ENCODE measurements at regions not wholly inside any gene's neighbourhood (a gene's known extent, or its start where the extent isn't known, plus 50 kb on each side); places are given as distances from the start of the nearest gene placed in this dataset.

- DNase-seq (ENCODE audit: low read depth in 1 of 2, low spot score in 2 of 2) (no peak), FAIRE-seq (no peak)
- Histone ChIP-seq H2BK20ac (ENCODE audit: low read length) (no peak overlapping the region), H3K23me2 (ENCODE audit: low read depth, low read length) (no peaks in the 10 kb centered on the region), H3K23ac (ENCODE audit: insufficient read length) (no peak overlapping the region), H3K36me3 (ENCODE audit: control insufficient read depth in 2 of 4, insufficient read depth in 4 of 4, low read length in 3 of 4) (no peaks in the 10 kb centered on the region), H3K4me2 (ENCODE audit: insufficient read depth in 1 of 2, low read depth in 2 of 2, low read length in 2 of 2) (no peak overlapping the region), H2BK120ac (replicated peaks; ENCODE audit: low read depth, low read length) (no peak overlapping the region), H2BK15ac (ENCODE audit: low read length) (no peak overlapping the region), H3K56ac (replicated peaks; ENCODE audit: insufficient read length, low read depth, low read length) (no peak overlapping the region), H3K9ac (replicated peaks in 1 of 4; ENCODE audit: extremely low read depth in 1 of 4, low read depth in 3 of 4, low read length in 3 of 4) (no peak overlapping the region), H4K8ac (ENCODE audit: extremely low read depth, insufficient read depth, low read length) (no peak overlapping the region), H3K4me3 (ENCODE audit: extremely low read depth in 1 of 4, insufficient read depth in 2 of 4, low read depth in 3 of 4, low read length in 4 of 4) (no peak overlapping the region), H3K4me1 (replicated peaks in 1 of 4; ENCODE audit: control insufficient read depth in 3 of 4, insufficient read depth in 4 of 4, low read length in 3 of 4) (no peaks in the 10 kb centered on the region), H4K5ac (ENCODE audit: insufficient read length, low read depth, low read length) (no peak overlapping the region), H3K4ac (replicated peaks; ENCODE audit: insufficient read length, low read depth, low read length) (no peak overlapping the region), H3K18ac (ENCODE audit: extremely low read depth, low read length) (no peak overlapping the region), H4K91ac (replicated peaks; ENCODE audit: insufficient read length, low read length) (no peak overlapping the region), H2BK12ac (ENCODE audit: low read depth, low read length) (no peak overlapping the region), H3K79me2 (ENCODE audit: control insufficient read depth in 1 of 2, insufficient read depth in 2 of 2, low read length in 2 of 2) (no peaks in the 10 kb centered on the region), H3K79me1 (ENCODE audit: low read depth, low read length) (no peaks in the 10 kb centered on the region), H2AK5ac (ENCODE audit: low read depth, low read length) (no peak overlapping the region), H3K27ac (ENCODE audit: low read depth, low read length) (no peak overlapping the region), H3K14ac (ENCODE audit: insufficient read length) (no peak overlapping the region), H3K27me3 (replicated peaks in 1 of 4; ENCODE audit: control insufficient read depth in 3 of 4, extremely low read depth in 1 of 4, insufficient read depth in 3 of 4, low read length in 3 of 4) (no peaks in the 10 kb centered on the region), H4K20me1 (replicated peaks in 1 of 2; ENCODE audit: control insufficient read depth in 1 of 2, insufficient read depth in 2 of 2, low read length in 2 of 2) (no peaks in the 10 kb centered on the region), H2AFZ (ENCODE audit: low read length) (no peak overlapping the region), H3K9me3 (ENCODE audit: insufficient read depth in 2 of 2, low read depth in 1 of 2, low read length in 1 of 2) (no peaks in the 10 kb centered on the region; a peak in 1 of 4 replicates), H2BK5ac (ENCODE audit: low read depth, low read length) (no peak overlapping the region)
- CTCF ChIA-PET (ENCODE audit: partially characterized antibody) = interaction anchor here (1.4 kb wide), 1 partner anchor 75 kb away, joined by 3 read pairs; no protein-coding TSS in a partner anchor
- 100% methylated on average over 1 of the region's 1 CpG; no CpG with 5 or more reads in 1 of the 2 experiments for whole genome bisulfite sequencing, 2 experiments (ENCODE audit: extremely low coverage in 1 of 2, insufficient coverage in 1 of 2, insufficient read length in 1 of 2, insufficient replicate concordance in 2 of 2, low coverage in 1 of 2, low lambda C conversion rate in 2 of 2, missing lambda C conversion rate in 1 of 2)
- POLR2A ChIA-PET (ENCODE audit: partially characterized antibody) = interaction anchor here (1.2 kb wide), 1 partner anchor 9 kb away, joined by 3 read pairs; no protein-coding TSS in a partner anchor
- TF ChIP-seq SRF (IDR thresholded peaks at IDR 0.05; ENCODE audit: low read depth, low read length) (no peak), SP1 (IDR thresholded peaks at IDR 0.05; ENCODE audit: low read depth, low read length) (no peak), USF2 (IDR thresholded peaks at IDR 0.05; ENCODE audit: low read length) (no peak), SAP30 (IDR thresholded peaks at IDR 0.05; ENCODE audit: insufficient read depth, insufficient replicate concordance, low read length) (no peak), CTBP2 (IDR thresholded peaks at IDR 0.05; ENCODE audit: borderline replicate concordance, insufficient read depth, insufficient read length, low read length) (no peak), POU5F1 (IDR thresholded peaks at IDR 0.05; ENCODE audit: low read depth, low read length) (no peak), EP300 (IDR thresholded peaks at IDR 0.05; ENCODE audit: borderline replicate concordance in 1 of 2, low read depth in 2 of 2, low read length in 2 of 2) (no peak), RXRA (IDR thresholded peaks at IDR 0.05; ENCODE audit: insufficient read depth, low read depth, low read length) (no peak), KDM1A (IDR thresholded peaks at IDR 0.05; ENCODE audit: borderline replicate concordance, low read length) (no peak), RAD21 (IDR thresholded peaks at IDR 0.05 in 1 of 2, conservative IDR thresholded peaks at IDR 0.05 in 1 of 2; ENCODE audit: low read depth in 2 of 2, low read length in 2 of 2) (no peak), CBX8 (IDR thresholded peaks at IDR 0.05; ENCODE audit: borderline replicate concordance, low read depth, low read length) (no peak), BACH1 (IDR thresholded peaks at IDR 0.05; ENCODE audit: low read length) (no peak), MAFK (IDR thresholded peaks at IDR 0.05; ENCODE audit: low read depth, low read length) (no peak)
Measured at GRCh38 chr2:37489536-37489935, 145.1 kb downstream of the QPCT start.

Data from H1 (cell line).